RWPE1 (cell line): ENCODE measurements at regions not wholly inside any gene's neighbourhood (a gene's known extent, or its start where the extent isn't known, plus 50 kb on each side); places are given as distances from the start of the nearest gene placed in this dataset.

Experiments used
- CTCF ChIA-PET: fragments of 350-600 bp; sonication (Branson Sonifier 250); formaldehyde crosslinking; extraction: SDS; loops from one replicate; lab custom pipeline; 2021; lab: Yijun Ruan, JAX
- POLR2A ChIA-PET: fragments of 400-600 bp; formaldehyde crosslinking; extraction: SDS; loops from one replicate; lab custom pipeline; 2020; ENCODE audit warnings: antibody characterized with exemption; ENCODE audit not compliant: low non-redundant PET; lab: Yijun Ruan, JAX
- DNase-seq: peaks from one replicate; pipeline ENCODE4 v3.0.0; 2012; ENCODE audit warnings: low spot score
- H3K27ac ChIP-seq: fragments of 450-650 bp; 2 replicates; pipeline ENCODE4 v1.5.1; 2017
- CTCF ChIP-seq: fragments of 450-650 bp; conservative IDR thresholded peaks from 2 replicates; pipeline ENCODE4 v1.5.1; 2017; ENCODE audit warnings: low read depth, mild to moderate bottlenecking

- POLR2A ChIA-PET, result no interaction called here
- CTCF ChIA-PET, result no interaction called here
- no peak overlapping the region for H3K27ac ChIP-seq
- DNase-seq, result no peak
- no peak for TF ChIP-seq CTCF
Observed at GRCh38 chr2:138447889-138448570, 53.5 kb upstream of the SPOPL start.
